Fibroblast of lung (primary cell): ENCODE measurements at regions not wholly inside any gene's neighbourhood (a gene's known extent, or its start where the extent isn't known, plus 50 kb on each side); places are given as distances from the start of the nearest gene placed in this dataset.

Experiments used
- DNase-seq, 2 donors: peaks; one replicate each; pipeline versions ENCODE4 v3.0.0 to v3.0.0-alpha.2; 2010; ENCODE audit warnings: low read depth in 2 of 2
- H2AFZ ChIP-seq: 2 replicates; pipeline ENCODE4 v1.5.1; 2012; ENCODE audit warnings: low read length, control low read depth, inconsistent platforms
- H3K27ac ChIP-seq: 2 replicates; pipeline ENCODE4 v1.5.1; 2011; ENCODE audit warnings: low read length, control low read depth; ENCODE audit not compliant: insufficient read depth
- H3K27me3 ChIP-seq: 2 replicates; pipeline ENCODE4 v1.5.1; 2011; ENCODE audit warnings: mild to moderate bottlenecking, low read length; ENCODE audit not compliant: control insufficient read depth, insufficient read depth
- H3K36me3 ChIP-seq: 2 replicates; pipeline ENCODE4 v1.5.1; 2011; ENCODE audit warnings: low read length; ENCODE audit not compliant: control insufficient read depth, insufficient read depth
- H3K4me1 ChIP-seq: 2 replicates; pipeline ENCODE4 v1.5.1; 2011; ENCODE audit warnings: low read length; ENCODE audit not compliant: control insufficient read depth, insufficient read depth; ENCODE audit errors: extremely low read depth
- H3K4me2 ChIP-seq: 2 replicates; pipeline ENCODE4 v1.5.1; 2011; ENCODE audit warnings: low read length, control low read depth; ENCODE audit not compliant: insufficient read depth; ENCODE audit errors: extremely low read depth
- H3K4me3 ChIP-seq, 4 experiments: fragments of 200-600 bp in 1 of 4; sonication (generic) in 1 of 4; replicated peaks in 1 of 4; 2 replicates each; pipeline ENCODE4 v1.5.1; 2011 to 2016; ENCODE audit warnings: low read length in 4 of 4, low read depth in 3 of 4, mild to moderate bottlenecking in 3 of 4, control low read depth in 2 of 4, inconsistent platforms in 1 of 4, mixed read lengths in 1 of 4; ENCODE audit not compliant: insufficient read depth in 1 of 4; ENCODE audit errors: control extremely low read depth in 1 of 4
- H3K79me2 ChIP-seq: 2 replicates; pipeline ENCODE4 v1.5.1; 2012; ENCODE audit warnings: mild to moderate bottlenecking, low read length, inconsistent platforms; ENCODE audit not compliant: control insufficient read depth, insufficient read depth
- H3K9ac ChIP-seq: 2 replicates; pipeline ENCODE4 v1.5.1; 2011; ENCODE audit warnings: mild to moderate bottlenecking, low read length, control low read depth; ENCODE audit not compliant: insufficient read depth
- H3K9me3 ChIP-seq: 2 replicates; pipeline ENCODE4 v1.5.1; 2012; ENCODE audit warnings: low read depth, low read length; ENCODE audit not compliant: control insufficient read depth, insufficient read depth
- H4K20me1 ChIP-seq: 2 replicates; pipeline ENCODE4 v1.5.1; 2011; ENCODE audit warnings: low read length; ENCODE audit not compliant: control insufficient read depth, insufficient read depth; ENCODE audit errors: extremely low read depth
- EZH2 ChIP-seq: IDR thresholded peaks from 2 replicates; pipeline ENCODE4 v1.5.1; 2012; ENCODE audit warnings: low read length, control low read depth, mild to moderate bottlenecking; ENCODE audit errors: missing control alignments
- TF ChIP-seq, protein P1 (sequence below), 2 donors: IDR thresholded peaks in 1 of 2; conservative IDR thresholded peaks in 1 of 2; 1 replicate in 1 of 2; 2 replicates in 1 of 2; pipeline ENCODE4 v1.5.1; 2011 to 2012; ENCODE audit warnings: low read length in 2 of 2, control low read depth in 1 of 2, inconsistent platforms in 1 of 2, low read depth in 1 of 2, mild to moderate bottlenecking in 1 of 2

DNA sequence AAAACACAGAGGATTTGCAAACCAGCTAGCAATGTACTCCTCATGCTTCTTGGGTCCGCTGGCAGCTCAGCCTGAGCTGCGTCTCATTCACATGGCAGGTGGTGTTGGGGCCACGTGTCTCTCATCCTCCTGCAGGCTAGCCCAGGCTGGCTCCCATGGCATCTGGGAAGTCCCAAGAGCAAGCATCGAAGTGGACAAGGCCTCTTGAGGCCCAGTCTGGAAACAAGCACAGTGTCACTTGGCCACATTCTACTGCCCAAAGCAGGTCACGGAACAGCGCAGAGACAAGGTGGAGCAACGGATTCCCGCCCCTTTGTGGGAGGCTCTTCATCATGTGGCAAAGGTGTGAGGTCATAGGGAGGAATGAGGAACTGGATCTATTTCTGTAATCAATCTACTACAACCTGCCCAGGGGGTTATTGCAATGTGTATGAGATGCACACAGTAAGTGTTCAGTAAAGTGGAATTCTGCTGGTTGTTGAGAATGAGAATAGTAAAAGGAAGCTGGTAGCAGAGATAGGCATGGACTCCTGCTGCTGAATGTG, 128.3 kb downstream of the TPRA1 start:
- no peaks in the 10 kb centered on the region for H3K36me3 ChIP-seq
- no peak overlapping the region for H3K9ac ChIP-seq
- peak; percentile 39 for TF ChIP-seq EZH2
- TF ChIP-seq, protein P1, sequence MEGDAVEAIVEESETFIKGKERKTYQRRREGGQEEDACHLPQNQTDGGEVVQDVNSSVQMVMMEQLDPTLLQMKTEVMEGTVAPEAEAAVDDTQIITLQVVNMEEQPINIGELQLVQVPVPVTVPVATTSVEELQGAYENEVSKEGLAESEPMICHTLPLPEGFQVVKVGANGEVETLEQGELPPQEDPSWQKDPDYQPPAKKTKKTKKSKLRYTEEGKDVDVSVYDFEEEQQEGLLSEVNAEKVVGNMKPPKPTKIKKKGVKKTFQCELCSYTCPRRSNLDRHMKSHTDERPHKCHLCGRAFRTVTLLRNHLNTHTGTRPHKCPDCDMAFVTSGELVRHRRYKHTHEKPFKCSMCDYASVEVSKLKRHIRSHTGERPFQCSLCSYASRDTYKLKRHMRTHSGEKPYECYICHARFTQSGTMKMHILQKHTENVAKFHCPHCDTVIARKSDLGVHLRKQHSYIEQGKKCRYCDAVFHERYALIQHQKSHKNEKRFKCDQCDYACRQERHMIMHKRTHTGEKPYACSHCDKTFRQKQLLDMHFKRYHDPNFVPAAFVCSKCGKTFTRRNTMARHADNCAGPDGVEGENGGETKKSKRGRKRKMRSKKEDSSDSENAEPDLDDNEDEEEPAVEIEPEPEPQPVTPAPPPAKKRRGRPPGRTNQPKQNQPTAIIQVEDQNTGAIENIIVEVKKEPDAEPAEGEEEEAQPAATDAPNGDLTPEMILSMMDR (conservative IDR thresholded peaks at IDR 0.05 in 1 of 2, IDR thresholded peaks at IDR 0.05 in 1 of 2; ENCODE audit: low read depth in 1 of 2, low read length in 2 of 2): no peak
- H3K4me3 ChIP-seq: no peak overlapping the region
- H2AFZ ChIP-seq: no peak overlapping the region
- no peak for DNase-seq
- no peak overlapping the region for H3K4me2 ChIP-seq
- no peaks in the 10 kb centered on the region for H3K9me3 ChIP-seq
- H3K27ac ChIP-seq: no peak overlapping the region
- no peaks in the 10 kb centered on the region for H3K79me2 ChIP-seq
- H4K20me1 ChIP-seq: no peaks in the 10 kb centered on the region
- no peaks in the 10 kb centered on the region for H3K4me1 ChIP-seq
- H3K27me3 ChIP-seq: peaks cover 8% of the 10 kb centered on the region

- H2AFZ ChIP-seq: no peak overlapping the region
- H3K4me2 ChIP-seq: no peak overlapping the region
- no peaks in the 10 kb centered on the region for H3K36me3 ChIP-seq
- no peaks in the 10 kb centered on the region for H3K9me3 ChIP-seq
- H3K27me3 ChIP-seq: peaks cover 8% of the 10 kb centered on the region
- H3K79me2 ChIP-seq: no peaks in the 10 kb centered on the region
- H3K4me1 ChIP-seq: no peaks in the 10 kb centered on the region
- H3K4me3 ChIP-seq: no peak overlapping the region
- H4K20me1 ChIP-seq: no peaks in the 10 kb centered on the region
- no peak for DNase-seq
- no peak overlapping the region for H3K27ac ChIP-seq
- TF ChIP-seq EZH2: no peak
- TF ChIP-seq, protein P1 (conservative IDR thresholded peaks at IDR 0.05 in 1 of 2, IDR thresholded peaks at IDR 0.05 in 1 of 2; ENCODE audit: low read depth in 1 of 2, low read length in 2 of 2): no peak
- no peak overlapping the region for H3K9ac ChIP-seq
Observed at GRCh38 chr3:127461286-127461910, 129.1 kb downstream of the TPRA1 start.

- TF ChIP-seq, protein P1 (conservative IDR thresholded peaks at IDR 0.05 in 1 of 2, IDR thresholded peaks at IDR 0.05 in 1 of 2; ENCODE audit: low read depth in 1 of 2, low read length in 2 of 2): no peak
- no peak for TF ChIP-seq EZH2
Observed at GRCh38 chr3:127459891-127460290, 130.6 kb downstream of the TPRA1 start.

More at GRCh38 chr3:127459891-127460290, 130.6 kb downstream of the TPRA1 start:
- no peak overlapping the region for H3K9ac ChIP-seq
- H3K36me3 ChIP-seq: no peaks in the 10 kb centered on the region
- H3K27me3 ChIP-seq: peaks cover 8% of the 10 kb centered on the region
- H3K27ac ChIP-seq: no peak overlapping the region
- no peak overlapping the region for H2AFZ ChIP-seq
- H4K20me1 ChIP-seq: no peaks in the 10 kb centered on the region
- no peaks in the 10 kb centered on the region for H3K4me1 ChIP-seq
- no peaks in the 10 kb centered on the region for H3K79me2 ChIP-seq
- H3K4me2 ChIP-seq: no peak overlapping the region
- no peaks in the 10 kb centered on the region for H3K9me3 ChIP-seq
- no peak overlapping the region for H3K4me3 ChIP-seq
- DNase-seq: no peak
